B cell (primary cell): ENCODE measurements at regions not wholly inside any gene's neighbourhood (a gene's known extent, or its start where the extent isn't known, plus 50 kb on each side); places are given as distances from the start of the nearest gene placed in this dataset.

Experiments used
- CTCF ChIP-seq: fragments of 200-600 bp; IDR thresholded peaks from one replicate; pipeline ENCODE4 v1.8.0; 2022; ENCODE audit warnings: antibody characterized with exemption, mild to moderate bottlenecking
- EZH2 ChIP-seq: IDR thresholded peaks from 2 replicates; pipeline ENCODE4 v1.6.1; 2012; ENCODE audit warnings: borderline replicate concordance, low read depth, mild to moderate bottlenecking, moderate library complexity, low read length; ENCODE audit not compliant: insufficient read depth, poor library complexity, severe bottlenecking

GRCh38 chr1:147062956-147063355 is 109.3 kb downstream of the PRKAB2 start:
- TF ChIP-seq CTCF: no peak
- TF ChIP-seq EZH2: no peak
